Vagina (tissue), 2 donors: ENCODE measurements at regions not wholly inside any gene's neighbourhood (a gene's known extent, or its start where the extent isn't known, plus 50 kb on each side); places are given as distances from the start of the nearest gene placed in this dataset.

Source experiments
- CTCF ChIP-seq, 3 experiments: fragments of 450-650 bp in 2 of 3; fragments of 200-600 bp in 1 of 3; sonication (generic) in 1 of 3; IDR thresholded peaks; one replicate each; pipeline ENCODE4 v1.5.1; 2017 to 2019; ENCODE audit warnings: antibody characterized with exemption in 3 of 3, mild to moderate bottlenecking in 2 of 3, moderate library complexity in 2 of 3
- POLR2A ChIP-seq, 2 donors: fragments of 450-650 bp; IDR thresholded peaks; one replicate each; pipeline ENCODE4 v1.6.1; 2017; ENCODE audit warnings: antibody characterized with exemption in 2 of 2, mild to moderate bottlenecking in 2 of 2, moderate library complexity in 2 of 2
- POLR2AphosphoS5 ChIP-seq, 2 donors: sonication (generic); formaldehyde crosslinking; IDR thresholded peaks; one replicate each; pipeline ENCODE4 v1.9.0; 2017; ENCODE audit warnings: antibody characterized with exemption in 2 of 2, mild to moderate bottlenecking in 2 of 2, low read depth in 1 of 2; ENCODE audit not compliant: insufficient read depth in 1 of 2

- TF ChIP-seq CTCF (IDR thresholded peaks at IDR 0.05) (no peak), POLR2A (IDR thresholded peaks at IDR 0.05) (no peak), POLR2AphosphoS5 (IDR thresholded peaks at IDR 0.05; ENCODE audit: insufficient read depth in 1 of 2, low read depth in 1 of 2) (no peak)
Measured at GRCh38 chr1:29650476-29650875, 414.2 kb downstream of the PTPRU start.
